ENCODE measurements at regions not wholly inside any gene's neighbourhood (a gene's known extent, or its start where the extent isn't known, plus 50 kb on each side); places are given as distances from the start of the nearest gene placed in this dataset.

DNA sequence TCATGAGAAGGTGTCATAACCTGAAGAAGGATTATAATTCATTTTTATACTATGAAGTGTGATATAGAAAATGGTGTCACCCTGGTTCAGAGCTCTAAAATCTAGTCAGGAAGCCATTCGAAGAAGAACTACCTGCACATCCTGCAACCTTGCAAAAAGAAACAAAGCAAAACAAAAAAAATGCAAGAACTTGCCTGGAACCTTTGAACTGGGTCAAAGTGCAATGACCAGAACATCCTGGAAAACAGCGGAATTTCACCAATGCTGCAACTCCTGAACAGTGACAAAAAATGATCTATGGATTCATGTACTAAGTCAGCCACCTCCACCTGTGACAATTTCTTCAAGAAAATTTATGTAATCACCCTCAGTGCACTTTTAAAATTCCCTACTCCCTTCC lies 1083.3 kb upstream of the GYPC start:
- TF ChIP-seq, protein P1, sequence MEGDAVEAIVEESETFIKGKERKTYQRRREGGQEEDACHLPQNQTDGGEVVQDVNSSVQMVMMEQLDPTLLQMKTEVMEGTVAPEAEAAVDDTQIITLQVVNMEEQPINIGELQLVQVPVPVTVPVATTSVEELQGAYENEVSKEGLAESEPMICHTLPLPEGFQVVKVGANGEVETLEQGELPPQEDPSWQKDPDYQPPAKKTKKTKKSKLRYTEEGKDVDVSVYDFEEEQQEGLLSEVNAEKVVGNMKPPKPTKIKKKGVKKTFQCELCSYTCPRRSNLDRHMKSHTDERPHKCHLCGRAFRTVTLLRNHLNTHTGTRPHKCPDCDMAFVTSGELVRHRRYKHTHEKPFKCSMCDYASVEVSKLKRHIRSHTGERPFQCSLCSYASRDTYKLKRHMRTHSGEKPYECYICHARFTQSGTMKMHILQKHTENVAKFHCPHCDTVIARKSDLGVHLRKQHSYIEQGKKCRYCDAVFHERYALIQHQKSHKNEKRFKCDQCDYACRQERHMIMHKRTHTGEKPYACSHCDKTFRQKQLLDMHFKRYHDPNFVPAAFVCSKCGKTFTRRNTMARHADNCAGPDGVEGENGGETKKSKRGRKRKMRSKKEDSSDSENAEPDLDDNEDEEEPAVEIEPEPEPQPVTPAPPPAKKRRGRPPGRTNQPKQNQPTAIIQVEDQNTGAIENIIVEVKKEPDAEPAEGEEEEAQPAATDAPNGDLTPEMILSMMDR (conservative IDR thresholded peaks at IDR 0.05; ENCODE audit: low read length) = no peak
- TF ChIP-seq EZH2phosphoT487 (IDR thresholded peaks at IDR 0.05; ENCODE audit: borderline replicate concordance) = no peak

Measured in Loucy (cell line).